IMR-90 (cell line): ENCODE measurements at regions not wholly inside any gene's neighbourhood (a gene's known extent, or its start where the extent isn't known, plus 50 kb on each side); places are given as distances from the start of the nearest gene placed in this dataset.

ENCODE experiments used
- ATAC-seq: fragments of 200-7000 bp; cut with Tn5 transposase; 2 replicates; pipeline ENCODE4 v1.9.1; 2020; ENCODE audit warnings: low read depth, mild to moderate bottlenecking, moderate library complexity
- BruUV-seq: library from RNA; stranded (reverse); fragments of 400-500 nt; replicated peaks from 2 replicates; lab custom pipeline; 2021; lab: Mats Ljungman, UMichigan
- CTCF ChIA-PET: fragments of 300-600 bp; formaldehyde crosslinking; extraction: SDS; loops from one replicate; lab custom pipeline; 2021; ENCODE audit warnings: antibody characterized with exemption; lab: Yijun Ruan, JAX
- POLR2A ChIA-PET: fragments of 300-600 bp; sonication (Branson Sonifier 250); formaldehyde crosslinking; loops from one replicate; lab custom pipeline; 2022; ENCODE audit warnings: antibody characterized with exemption; ENCODE audit not compliant: unreplicated experiment; lab: Charles Lee
- DNase-seq: peaks from one replicate; pipeline ENCODE4 v3.0.0; 2013
- H2AFZ ChIP-seq: replicated peaks from 2 replicates; pipeline ENCODE3; 2013; ENCODE audit warnings: low read length, mild to moderate bottlenecking; ENCODE audit not compliant: poor library complexity
- H2AK5ac ChIP-seq: 2 replicates; pipeline ENCODE4 v1.6.1; 2013; ENCODE audit warnings: low read depth, low read length, inconsistent platforms
- H2AK9ac ChIP-seq: replicated peaks from 2 replicates; pipeline ENCODE3; 2013; ENCODE audit warnings: mild to moderate bottlenecking, low read depth, low read length, moderate library complexity; ENCODE audit not compliant: poor library complexity
- H2BK120ac ChIP-seq: 2 replicates; pipeline ENCODE4 v1.6.1; 2013; ENCODE audit warnings: low read depth, low read length, inconsistent platforms
- H2BK15ac ChIP-seq: 3 replicates; pipeline ENCODE4 v1.6.1; 2013; ENCODE audit warnings: low read depth, low read length, inconsistent platforms
- H2BK20ac ChIP-seq: 2 replicates; pipeline ENCODE4 v1.6.1; 2013; ENCODE audit warnings: low read depth, mild to moderate bottlenecking, inconsistent platforms, low read length, moderate library complexity
- H2BK5ac ChIP-seq: 2 replicates; pipeline ENCODE4 v1.6.1; 2013; ENCODE audit warnings: mild to moderate bottlenecking, low read depth, low read length, inconsistent platforms; ENCODE audit not compliant: poor library complexity, severe bottlenecking
- H3K14ac ChIP-seq: replicated peaks from 2 replicates; pipeline ENCODE4 v1.6.1; 2013; ENCODE audit warnings: low read depth, low read length, inconsistent platforms
- H3K18ac ChIP-seq: 2 replicates; pipeline ENCODE4 v1.6.1; 2013; ENCODE audit warnings: low read depth, low read length, control low read depth
- H3K23ac ChIP-seq: 2 replicates; pipeline ENCODE4 v1.6.1; 2013; ENCODE audit warnings: low read depth, low read length, inconsistent platforms
- H3K27ac ChIP-seq: 2 replicates; pipeline ENCODE4 v1.5.1; 2013; ENCODE audit warnings: mild to moderate bottlenecking, control low read depth, low read length; ENCODE audit not compliant: insufficient read depth
- H3K27me3 ChIP-seq: 2 replicates; pipeline ENCODE4 v1.6.1; 2013; ENCODE audit warnings: low read length; ENCODE audit not compliant: control insufficient read depth, insufficient read depth
- H3K36me3 ChIP-seq: 2 replicates; pipeline ENCODE4 v1.6.1; 2013; ENCODE audit warnings: low read length, mixed read lengths; ENCODE audit not compliant: control insufficient read depth, insufficient read depth
- H3K4ac ChIP-seq: 2 replicates; pipeline ENCODE4 v1.6.1; 2013; ENCODE audit warnings: low read depth, low read length, inconsistent platforms
- H3K4me1 ChIP-seq: 2 replicates; pipeline ENCODE4 v1.6.1; 2013; ENCODE audit warnings: low read length, mixed read lengths; ENCODE audit not compliant: control insufficient read depth, insufficient read depth
- H3K4me2 ChIP-seq: 2 replicates; pipeline ENCODE4 v1.6.1; 2013; ENCODE audit warnings: low read depth, mild to moderate bottlenecking, control low read depth, low read length, moderate library complexity
- H3K4me3 ChIP-seq: 2 replicates; pipeline ENCODE4 v1.5.1; 2013; ENCODE audit warnings: low read depth, mild to moderate bottlenecking, control low read depth, low read length, moderate library complexity; ENCODE audit not compliant: insufficient read depth
- H3K56ac ChIP-seq: 2 replicates; pipeline ENCODE4 v1.6.1; 2013; ENCODE audit warnings: low read length, inconsistent platforms; ENCODE audit not compliant: insufficient read depth; ENCODE audit errors: extremely low read depth
- H3K79me1 ChIP-seq, 2 experiments: 2 replicates each; pipeline ENCODE4 v1.6.1; 2013; ENCODE audit warnings: low read length in 2 of 2, inconsistent platforms in 1 of 2, low read depth in 1 of 2
- H3K9ac ChIP-seq: 2 replicates; pipeline ENCODE4 v1.6.1; 2013; ENCODE audit warnings: low read depth, low read length, control low read depth
- H3K9me1 ChIP-seq: 2 replicates; pipeline ENCODE4 v1.6.1; 2013; ENCODE audit warnings: low read length, inconsistent platforms; ENCODE audit not compliant: insufficient read depth
- H3K9me3 ChIP-seq: 2 replicates; pipeline ENCODE4 v1.6.1; 2013; ENCODE audit warnings: low read length; ENCODE audit not compliant: control insufficient read depth, insufficient read depth
- H4K20me1 ChIP-seq: 2 replicates; pipeline ENCODE4 v1.6.1; 2013; ENCODE audit warnings: low read length, inconsistent platforms; ENCODE audit not compliant: insufficient read depth
- H4K5ac ChIP-seq: 2 replicates; pipeline ENCODE4 v1.6.1; 2013; ENCODE audit warnings: mild to moderate bottlenecking, low read depth, low read length, control low read depth
- H4K8ac ChIP-seq, 2 experiments: 2 replicates each; pipeline ENCODE4 v1.6.1; 2013; ENCODE audit warnings: low read depth in 2 of 2, low read length in 2 of 2, control low read depth in 1 of 2, inconsistent platforms in 1 of 2
- H4K91ac ChIP-seq: 2 replicates; pipeline ENCODE4 v1.6.1; 2013; ENCODE audit warnings: low read depth, low read length, inconsistent platforms; ENCODE audit not compliant: insufficient read depth
- BHLHE40 ChIP-seq: fragments of 150-350 bp; IDR thresholded peaks from 2 replicates; pipeline ENCODE4 v1.6.1; 2016; ENCODE audit warnings: mild to moderate bottlenecking, low read depth, low read length
- CEBPB ChIP-seq: IDR thresholded peaks from 2 replicates; pipeline ENCODE4 v1.6.1; 2012; ENCODE audit warnings: low read depth, low read length, improper control_type of control experiment
- CHD1 ChIP-seq: IDR thresholded peaks from 2 replicates; pipeline ENCODE4 v1.6.1; 2012; ENCODE audit warnings: low read depth, low read length, improper control_type of control experiment
- FOS ChIP-seq: fragments of 150-350 bp; IDR thresholded peaks from 2 replicates; pipeline ENCODE4 v1.6.1; 2016; ENCODE audit warnings: low read depth, low read length
- MAFK ChIP-seq: IDR thresholded peaks from 2 replicates; pipeline ENCODE4 v1.6.1; 2012; ENCODE audit warnings: low read depth, low read length, improper control_type of control experiment
- MXI1 ChIP-seq: IDR thresholded peaks from 2 replicates; pipeline ENCODE4 v1.6.1; 2012; ENCODE audit warnings: low read depth, mild to moderate bottlenecking, low read length, moderate library complexity, borderline replicate concordance
- POLR2A ChIP-seq: IDR thresholded peaks from 2 replicates; pipeline ENCODE4 v1.6.1; 2012; ENCODE audit warnings: mild to moderate bottlenecking, low read depth, low read length
- RAD21 ChIP-seq: IDR thresholded peaks from 2 replicates; pipeline ENCODE4 v1.6.1; 2012; ENCODE audit warnings: low read length, improper control_type of control experiment
- RCOR1 ChIP-seq: IDR thresholded peaks from 2 replicates; pipeline ENCODE4 v1.6.1; 2012; ENCODE audit warnings: mild to moderate bottlenecking, low read length, improper control_type of control experiment; ENCODE audit not compliant: insufficient replicate concordance
- RFX5 ChIP-seq: IDR thresholded peaks from 2 replicates; pipeline ENCODE4 v1.8.0; 2012; ENCODE audit warnings: low read depth, mild to moderate bottlenecking, low read length, moderate library complexity
- SMC3 ChIP-seq: fragments of 150-350 bp; IDR thresholded peaks from 2 replicates; pipeline ENCODE4 v1.6.1; 2016; ENCODE audit warnings: low read depth, mild to moderate bottlenecking, antibody characterized with exemption, low read length, moderate library complexity
- WGBS, 2 experiments: methylation state at CpG; one replicate each; pipeline versions ENCODE4 v1.1.5 to v1.1.7; 2013; ENCODE audit warnings: missing lambda C conversion rate in 2 of 2; ENCODE audit not compliant: insufficient read length in 1 of 2; ENCODE audit errors: extremely low coverage in 2 of 2; 5-methylcytosine and 5-hydroxymethylcytosine counted together
- dilution Hi-C: fragments of 300-500 bp; cut with HindIII; formaldehyde crosslinking; loops from one replicate; pipeline ENCODE4 v1.14.3; 2018; ENCODE audit warnings: low sequenced_read_pairs; ENCODE audit not compliant: unreplicated experiment
- in situ Hi-C: fragments of 300-500 bp; cut with MboI; formaldehyde crosslinking; loops from 3 replicates; pipeline ENCODE4 v1.14.3; 2019; ENCODE audit warnings: low sequenced_read_pairs, inconsistent platforms, mixed read lengths
- intact Hi-C: fragments of 100-400 bp; cut with micrococcal nuclease; formaldehyde crosslinking; loops from 2 replicates; pipeline ENCODE4 v1.10.0; 2022
- TF ChIP-seq, protein P1 (sequence below): fragments of 150-350 bp; IDR thresholded peaks from 2 replicates; pipeline ENCODE4 v1.6.1; 2016; ENCODE audit warnings: low read depth, mild to moderate bottlenecking, low read length, moderate library complexity, borderline replicate concordance
- TF ChIP-seq, protein P2 (sequence below): fragments of 150-350 bp; IDR thresholded peaks from 2 replicates; pipeline ENCODE4 v1.6.1; 2017; ENCODE audit warnings: mild to moderate bottlenecking, antibody characterized with exemption, low read length, low read depth
- TF ChIP-seq, protein P3 (sequence below): conservative IDR thresholded peaks from 2 replicates; pipeline ENCODE4 v1.5.1; 2012; ENCODE audit warnings: mild to moderate bottlenecking, low read depth, low read length, improper control_type of control experiment

DNA sequence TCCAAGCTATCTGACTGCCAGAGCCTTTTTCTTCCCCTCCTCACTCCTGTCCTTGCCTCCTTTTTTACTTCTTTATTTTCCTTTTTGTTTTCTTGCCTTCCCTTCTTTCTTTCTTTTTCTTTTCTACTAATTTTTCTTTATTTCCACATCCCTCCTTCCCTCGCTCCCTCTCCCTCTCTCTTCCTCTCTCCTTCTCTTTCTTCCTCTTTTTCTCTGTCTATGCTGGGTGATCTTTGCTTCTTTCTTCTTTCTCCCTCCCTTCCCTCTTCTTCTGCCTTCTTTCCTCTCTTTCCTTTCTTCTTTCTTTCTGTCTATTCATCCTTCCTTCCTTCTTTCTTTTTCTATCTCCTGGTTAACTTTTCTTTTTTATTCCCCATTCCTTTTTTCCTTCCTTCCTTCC lies 564.8 kb downstream of the NSUN3 start:
- no peaks in the 10 kb centered on the region for H3K79me1 ChIP-seq
- no peaks in the 10 kb centered on the region for H3K4me1 ChIP-seq
- no peaks in the 10 kb centered on the region for H4K20me1 ChIP-seq
- intact Hi-C loops = no loop called here
- no peak overlapping the region for H2BK120ac ChIP-seq
- H3K4ac ChIP-seq = no peak overlapping the region
- H3K4me2 ChIP-seq = no peak overlapping the region
- no peaks in the 10 kb centered on the region for H3K36me3 ChIP-seq
- H4K8ac ChIP-seq = no peak overlapping the region
- in situ Hi-C loops = no loop called here
- no peak overlapping the region for H2BK15ac ChIP-seq
- no peaks in the 10 kb centered on the region for H3K9me1 ChIP-seq
- 100% methylated on average over 1 of the region's 1 CpG; no CpG with 5 or more reads in 1 of the 2 experiments for WGBS, 2 experiments
- H3K27ac ChIP-seq = no peak overlapping the region
- ChIA-PET POLR2A (no interaction called here), CTCF (no interaction called here)
- no peak overlapping the region for H3K23ac ChIP-seq
- TF ChIP-seq, protein P1, sequence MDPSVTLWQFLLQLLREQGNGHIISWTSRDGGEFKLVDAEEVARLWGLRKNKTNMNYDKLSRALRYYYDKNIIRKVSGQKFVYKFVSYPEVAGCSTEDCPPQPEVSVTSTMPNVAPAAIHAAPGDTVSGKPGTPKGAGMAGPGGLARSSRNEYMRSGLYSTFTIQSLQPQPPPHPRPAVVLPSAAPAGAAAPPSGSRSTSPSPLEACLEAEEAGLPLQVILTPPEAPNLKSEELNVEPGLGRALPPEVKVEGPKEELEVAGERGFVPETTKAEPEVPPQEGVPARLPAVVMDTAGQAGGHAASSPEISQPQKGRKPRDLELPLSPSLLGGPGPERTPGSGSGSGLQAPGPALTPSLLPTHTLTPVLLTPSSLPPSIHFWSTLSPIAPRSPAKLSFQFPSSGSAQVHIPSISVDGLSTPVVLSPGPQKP = no peak
- TF ChIP-seq MAFK (no peak), RCOR1 (no peak), POLR2A (no peak), MXI1 (no peak), SMC3 (no peak), RFX5 (no peak), FOS (no peak), CHD1 (no peak), RAD21 (no peak), CEBPB (no peak), BHLHE40 (no peak)
- TF ChIP-seq, protein P2, sequence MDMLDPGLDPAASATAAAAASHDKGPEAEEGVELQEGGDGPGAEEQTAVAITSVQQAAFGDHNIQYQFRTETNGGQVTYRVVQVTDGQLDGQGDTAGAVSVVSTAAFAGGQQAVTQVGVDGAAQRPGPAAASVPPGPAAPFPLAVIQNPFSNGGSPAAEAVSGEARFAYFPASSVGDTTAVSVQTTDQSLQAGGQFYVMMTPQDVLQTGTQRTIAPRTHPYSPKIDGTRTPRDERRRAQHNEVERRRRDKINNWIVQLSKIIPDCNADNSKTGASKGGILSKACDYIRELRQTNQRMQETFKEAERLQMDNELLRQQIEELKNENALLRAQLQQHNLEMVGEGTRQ = no peak
- TF ChIP-seq, protein P3, sequence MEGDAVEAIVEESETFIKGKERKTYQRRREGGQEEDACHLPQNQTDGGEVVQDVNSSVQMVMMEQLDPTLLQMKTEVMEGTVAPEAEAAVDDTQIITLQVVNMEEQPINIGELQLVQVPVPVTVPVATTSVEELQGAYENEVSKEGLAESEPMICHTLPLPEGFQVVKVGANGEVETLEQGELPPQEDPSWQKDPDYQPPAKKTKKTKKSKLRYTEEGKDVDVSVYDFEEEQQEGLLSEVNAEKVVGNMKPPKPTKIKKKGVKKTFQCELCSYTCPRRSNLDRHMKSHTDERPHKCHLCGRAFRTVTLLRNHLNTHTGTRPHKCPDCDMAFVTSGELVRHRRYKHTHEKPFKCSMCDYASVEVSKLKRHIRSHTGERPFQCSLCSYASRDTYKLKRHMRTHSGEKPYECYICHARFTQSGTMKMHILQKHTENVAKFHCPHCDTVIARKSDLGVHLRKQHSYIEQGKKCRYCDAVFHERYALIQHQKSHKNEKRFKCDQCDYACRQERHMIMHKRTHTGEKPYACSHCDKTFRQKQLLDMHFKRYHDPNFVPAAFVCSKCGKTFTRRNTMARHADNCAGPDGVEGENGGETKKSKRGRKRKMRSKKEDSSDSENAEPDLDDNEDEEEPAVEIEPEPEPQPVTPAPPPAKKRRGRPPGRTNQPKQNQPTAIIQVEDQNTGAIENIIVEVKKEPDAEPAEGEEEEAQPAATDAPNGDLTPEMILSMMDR = no peak
- dilution Hi-C loops = no loop called here
- H2AK9ac ChIP-seq = no peak overlapping the region
- H3K18ac ChIP-seq = no peak overlapping the region
- no peak overlapping the region for H2AK5ac ChIP-seq
- no peak overlapping the region for H3K4me3 ChIP-seq
- H2AFZ ChIP-seq = no peak overlapping the region
- no peak overlapping the region for H3K14ac ChIP-seq
- H4K5ac ChIP-seq = no peak overlapping the region
- H2BK20ac ChIP-seq = no peak overlapping the region
- no peaks in the 10 kb centered on the region for H3K9me3 ChIP-seq
- no peak overlapping the region for H3K56ac ChIP-seq
- H2BK5ac ChIP-seq = no peak overlapping the region
- DNase-seq (no peak), ATAC-seq (no peak)
- no TSS peak for BruUV-seq
- no peak overlapping the region for H3K9ac ChIP-seq
- no peak overlapping the region for H4K91ac ChIP-seq
- no peaks in the 10 kb centered on the region for H3K27me3 ChIP-seq
